Astrocyte of the hippocampus (primary cell): ENCODE measurements at regions not wholly inside any gene's neighbourhood (a gene's known extent, or its start where the extent isn't known, plus 50 kb on each side); places are given as distances from the start of the nearest gene placed in this dataset.

Experiments used
- DNase-seq: peaks from one replicate; pipeline ENCODE4 v3.0.0; 2011; ENCODE audit warnings: low read depth, low spot score

GRCh38 chr20:21839982-21840381 is 134.5 kb downstream of the PAX1 start:
- DNase-seq, result no peak

GRCh38 chr20:21836346-21836745 is 130.9 kb downstream of the PAX1 start:
- DNase-seq, result no peak

- DNase-seq, result no peak
Measured at GRCh38 chr20:21835042-21835441, 129.6 kb downstream of the PAX1 start.

- DNase-seq, result no peak
Measured at GRCh38 chr20:21832442-21833385, 127.2 kb downstream of the PAX1 start.

- DNase-seq, result no peak
Measured at GRCh38 chr20:21826976-21827375, 121.5 kb downstream of the PAX1 start.

GRCh38 chr20:21821358-21821757 is 115.9 kb downstream of the PAX1 start:
- DNase-seq, result no peak

GRCh38 chr20:21820688-21821087 is 115.2 kb downstream of the PAX1 start:
- DNase-seq, result no peak

GRCh38 chr20:21820045-21820444 is 114.6 kb downstream of the PAX1 start:
- no peak for DNase-seq

GRCh38 chr20:21812379-21812778 is 106.9 kb downstream of the PAX1 start:
- DNase-seq, result no peak

GRCh38 chr20:21809961-21810523 is 104.6 kb downstream of the PAX1 start:
- DNase-seq, result no peak

GRCh38 chr20:21808863-21809664 is 103.6 kb downstream of the PAX1 start:
- no peak for DNase-seq

- no peak for DNase-seq
Measured at GRCh38 chr20:21808139-21808538, 102.7 kb downstream of the PAX1 start.

- no peak for DNase-seq
Measured at GRCh38 chr20:21804802-21805201, 99.3 kb downstream of the PAX1 start.

- DNase-seq, result no peak
Measured at GRCh38 chr20:21801193-21801592, 95.7 kb downstream of the PAX1 start.

GRCh38 chr20:21798384-21798783 is 92.9 kb downstream of the PAX1 start:
- no peak for DNase-seq

GRCh38 chr20:21796059-21796458 is 90.6 kb downstream of the PAX1 start:
- no peak for DNase-seq

GRCh38 chr20:21788082-21788481 is 82.6 kb downstream of the PAX1 start:
- DNase-seq, result no peak

- DNase-seq, result no peak
Measured at GRCh38 chr20:21781446-21782075, 76.1 kb downstream of the PAX1 start.

GRCh38 chr20:21780528-21780927 is 75.1 kb downstream of the PAX1 start:
- no peak for DNase-seq
